GM18907 (cell line): ENCODE measurements at regions not wholly inside any gene's neighbourhood (a gene's known extent, or its start where the extent isn't known, plus 50 kb on each side); places are given as distances from the start of the nearest gene placed in this dataset.

Source experiments
- ATAC-seq: cut with Tn5 transposase; IDR thresholded peaks from one replicate; pipeline ENCODE4 v1.9.1; 2021; ENCODE audit warnings: mild to moderate bottlenecking, moderate library complexity; ENCODE audit not compliant: unreplicated experiment

DNA sequence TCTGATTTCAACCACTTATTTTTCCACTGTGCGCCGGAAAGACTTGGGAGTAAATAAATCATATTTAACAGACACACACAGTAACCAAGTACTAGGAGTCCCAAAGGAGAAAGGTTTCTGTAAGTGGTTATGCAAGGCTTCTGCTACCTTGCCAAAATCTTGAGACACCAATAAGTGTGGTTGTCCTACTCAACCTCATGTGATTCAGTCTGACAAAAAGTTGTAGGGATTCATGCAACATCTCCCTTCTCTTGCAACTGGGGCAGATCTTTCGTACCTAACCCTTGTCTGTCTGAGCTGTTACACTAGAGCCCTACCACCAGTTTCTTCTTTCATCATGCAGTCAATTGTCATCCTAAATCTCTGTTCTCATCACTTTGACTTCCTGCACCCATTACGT is 69.9 kb upstream of the NUDT7 start:
- ATAC-seq = no peak

DNA sequence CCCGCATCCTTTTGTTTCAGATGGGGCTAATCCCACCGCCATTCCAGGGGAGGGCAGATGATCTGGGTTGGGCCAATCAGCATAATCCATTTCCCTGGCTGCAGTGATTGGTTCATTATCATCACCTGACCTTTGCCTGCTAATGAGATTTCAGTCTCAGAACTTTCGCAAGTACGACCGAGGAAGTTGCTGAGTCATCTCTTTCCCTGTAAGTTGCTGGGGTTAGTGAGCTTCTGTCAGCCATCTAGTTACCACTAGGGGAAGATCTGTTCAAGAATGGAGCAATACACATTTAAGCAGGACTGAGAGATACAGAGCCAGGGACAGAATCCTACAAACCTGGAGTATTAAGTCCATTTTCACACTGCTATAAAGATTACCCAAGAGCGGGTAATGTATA is 65.3 kb upstream of the NUDT7 start:
- ATAC-seq = no peak

DNA sequence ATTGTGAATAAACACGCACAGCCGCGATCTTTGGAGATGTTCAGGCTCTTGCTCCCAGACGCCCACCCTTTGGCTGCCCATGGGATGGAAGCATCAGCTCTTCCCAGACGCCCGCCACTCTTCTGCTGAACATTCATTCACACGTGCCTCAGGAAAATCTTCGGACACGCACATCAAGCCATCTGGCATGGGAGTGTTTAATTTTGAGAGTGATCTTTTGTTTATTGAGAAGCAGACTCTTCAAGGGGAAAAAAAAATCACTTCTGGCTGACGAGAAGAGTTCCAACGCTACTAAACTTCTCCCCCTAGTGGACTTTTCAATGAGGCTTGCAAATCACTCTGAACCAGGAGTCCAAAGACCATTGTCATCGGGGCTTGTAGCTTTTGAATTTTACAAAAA is 62.0 kb upstream of the NUDT7 start:
- no peak for ATAC-seq

DNA sequence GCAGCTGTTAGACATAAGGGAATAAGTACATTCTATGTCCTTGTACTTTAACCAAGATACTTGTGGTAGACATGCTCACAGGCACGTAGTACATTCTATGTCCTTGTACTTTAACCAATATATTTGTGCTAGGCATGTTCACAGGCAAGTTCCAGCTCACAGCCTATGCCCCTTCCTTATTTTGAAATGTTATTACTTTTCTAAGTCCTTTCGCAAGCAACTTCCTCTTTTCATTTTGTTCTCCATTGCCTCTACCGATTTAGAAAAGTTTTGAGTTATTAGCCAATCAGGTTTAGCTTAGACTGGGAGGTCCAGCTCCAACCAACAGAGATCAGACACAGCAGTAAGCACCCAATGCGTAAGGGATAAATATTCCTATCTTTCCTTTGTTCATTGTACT is 60.1 kb upstream of the NUDT7 start:
- no peak for ATAC-seq

GRCh38 chr16:77663711-77664110 is 58.6 kb upstream of the NUDT7 start:
- no peak for ATAC-seq

DNA sequence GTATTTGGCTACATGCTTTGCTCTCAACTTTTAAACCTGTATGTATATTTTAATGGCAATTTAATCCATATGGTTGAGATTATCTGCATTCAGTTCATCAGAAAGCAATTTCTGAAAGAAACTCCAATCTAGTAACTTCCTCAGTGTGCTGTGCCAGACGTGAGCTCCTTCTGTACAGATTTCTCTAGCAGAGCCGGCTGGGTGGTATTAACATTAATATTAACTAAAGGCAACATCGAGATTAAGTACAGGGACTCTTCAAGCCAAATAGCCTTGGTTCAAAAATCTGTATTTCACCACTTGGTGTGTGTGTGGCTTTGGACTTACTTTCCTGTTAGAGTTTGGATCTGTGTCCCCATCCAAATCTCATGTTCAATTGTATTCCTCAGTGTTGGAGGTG is 55.5 kb upstream of the NUDT7 start:
- ATAC-seq = no peak

DNA sequence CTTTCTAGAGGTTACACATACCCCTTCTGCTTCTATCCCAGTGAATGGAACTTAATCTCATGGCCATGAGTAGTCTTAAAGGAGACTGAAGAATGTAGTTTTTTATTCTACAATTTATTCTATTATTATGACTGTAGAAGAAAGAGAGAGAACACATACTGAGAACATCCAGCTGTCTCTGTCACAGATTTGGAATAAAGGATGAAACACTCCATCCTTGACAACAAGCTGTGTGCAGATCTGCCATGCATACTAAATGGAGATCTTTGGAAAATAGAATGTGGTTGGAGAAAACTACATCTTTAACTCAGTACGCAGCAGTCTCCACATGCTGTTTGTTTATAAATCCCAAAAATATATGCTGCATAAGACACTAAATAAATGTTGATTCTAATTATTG is 54.1 kb upstream of the NUDT7 start:
- ATAC-seq = no peak

DNA sequence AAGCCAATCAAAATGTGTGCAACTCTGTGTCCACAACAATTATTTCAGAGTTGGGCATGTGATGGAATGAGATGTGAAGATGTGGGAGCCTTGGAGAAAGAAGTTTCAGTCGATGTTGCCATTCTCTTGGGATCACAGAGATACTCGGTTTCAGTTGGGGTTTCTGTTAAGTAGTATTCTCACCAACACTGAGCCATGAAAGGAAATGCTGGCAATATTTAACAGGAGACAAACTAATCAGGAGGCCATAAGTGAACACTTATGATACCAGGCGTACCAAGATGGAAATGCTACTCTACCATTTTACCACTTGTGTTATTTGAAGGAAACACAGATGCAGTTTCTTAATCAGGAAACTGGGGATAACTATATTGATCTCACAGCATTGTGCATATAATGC is 53.3 kb upstream of the NUDT7 start:
- peak; percentile 84 for ATAC-seq
